Central memory CD4-positive, alpha-beta T cell (primary cell): ENCODE measurements at regions not wholly inside any gene's neighbourhood (a gene's known extent, or its start where the extent isn't known, plus 50 kb on each side); places are given as distances from the start of the nearest gene placed in this dataset.

ENCODE experiments used
- DNase-seq: peaks from one replicate; pipeline ENCODE4 v3.0.0; 2022

- no peak for DNase-seq
These were observed 84.0 kb upstream of the CD99 start for GRCh38 chrX:2607113-2607512.

GRCh38 chrX:2600564-2600963 lies 90.5 kb upstream of the CD99 start:
- DNase-seq, result no peak

- DNase-seq, result no peak
These were observed 94.4 kb upstream of the CD99 start for GRCh38 chrX:2596555-2597255.

GRCh38 chrX:2596045-2596444 lies 95.0 kb upstream of the CD99 start:
- no peak for DNase-seq

GRCh38 chrX:2595258-2595657 lies 94.5 kb upstream of the DHRSX start:
- no peak for DNase-seq

GRCh38 chrX:2594491-2594890 lies 93.7 kb upstream of the DHRSX start:
- DNase-seq, result no peak

GRCh38 chrX:2592279-2592678 lies 91.5 kb upstream of the DHRSX start:
- no peak for DNase-seq

GRCh38 chrX:2589186-2590020 lies 88.6 kb upstream of the DHRSX start:
- DNase-seq, result no peak

GRCh38 chrX:2588049-2588448 lies 87.3 kb upstream of the DHRSX start:
- DNase-seq, result no peak

- no peak for DNase-seq
These were observed 86.4 kb upstream of the DHRSX start for GRCh38 chrX:2587146-2587545.

GRCh38 chrX:2585158-2585470 lies 84.3 kb upstream of the DHRSX start:
- DNase-seq, result no peak

- DNase-seq, result no peak
These were observed 83.7 kb upstream of the DHRSX start for GRCh38 chrX:2584251-2585157.

GRCh38 chrX:2583194-2584162 lies 82.7 kb upstream of the DHRSX start:
- no peak for DNase-seq

- no peak for DNase-seq
These were observed 81.9 kb upstream of the DHRSX start for GRCh38 chrX:2582667-2583066.

GRCh38 chrX:2581296-2581695 lies 80.5 kb upstream of the DHRSX start:
- no peak for DNase-seq

- no peak for DNase-seq
These were observed 78.1 kb upstream of the DHRSX start for GRCh38 chrX:2578864-2579263.

- no peak for DNase-seq
These were observed 77.2 kb upstream of the DHRSX start for GRCh38 chrX:2577844-2578466.

GRCh38 chrX:2576793-2577192 lies 76.0 kb upstream of the DHRSX start:
- DNase-seq, result no peak

GRCh38 chrX:2574271-2574670 lies 73.5 kb upstream of the DHRSX start:
- DNase-seq, result no peak

GRCh38 chrX:2572740-2573139 lies 72.0 kb upstream of the DHRSX start:
- no peak for DNase-seq

GRCh38 chrX:2568125-2568524 lies 67.3 kb upstream of the DHRSX start:
- no peak for DNase-seq

- no peak for DNase-seq
These were observed 65.3 kb upstream of the DHRSX start for GRCh38 chrX:2566055-2566454.
